ENCODE measurements at regions not wholly inside any gene's neighbourhood (a gene's known extent, or its start where the extent isn't known, plus 50 kb on each side); places are given as distances from the start of the nearest gene placed in this dataset. TPM values are rescaled to one million over a fixed set of nuclear protein-coding genes. Genes with fewer than 3 reads are reported as not detected.

GRCh38 chr13:71949441-71949840 is 82.4 kb upstream of the DACH1 start:
- no peak overlapping the region for H3K4me2 ChIP-seq (ENCODE audit: low read length)
- H3K9ac ChIP-seq (ENCODE audit: low read depth, low read length): no peak overlapping the region
- no peaks in the 10 kb centered on the region for H3K9me3 ChIP-seq (replicated peaks; ENCODE audit: low read length)

DNA sequence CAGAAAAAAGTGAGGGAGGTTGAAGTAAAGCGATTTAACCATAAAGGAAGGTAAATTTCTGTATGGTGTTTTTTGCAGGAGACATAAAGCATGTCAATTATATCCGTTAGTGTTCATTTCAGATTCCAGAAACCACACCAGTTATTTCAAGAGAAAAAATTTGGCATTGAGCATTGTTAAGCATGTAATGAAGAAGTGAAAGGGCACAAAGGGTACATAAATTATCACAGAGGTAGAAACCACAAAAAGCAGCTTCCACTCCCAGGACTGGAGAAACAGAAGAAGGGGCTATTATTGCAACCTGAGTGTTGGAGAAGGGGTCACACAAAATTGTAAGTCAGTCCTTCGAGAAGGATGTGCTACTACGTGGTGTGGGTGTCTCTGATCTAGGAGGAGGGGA is 72.2 kb upstream of the DACH1 start:
- Histone ChIP-seq H3K36me3 (ENCODE audit: insufficient read depth, low read length) (no peaks in the 10 kb centered on the region), H3K4me1 (ENCODE audit: control insufficient read depth, insufficient read depth, low read length) (no peaks in the 10 kb centered on the region), H3K4me2 (ENCODE audit: low read length) (no peak overlapping the region), H3K9ac (ENCODE audit: low read depth, low read length) (no peak overlapping the region), H3K27me3 (ENCODE audit: control insufficient read depth, insufficient read depth, low read length) (no peaks in the 10 kb centered on the region), H3K9me3 (replicated peaks; ENCODE audit: low read length) (no peaks in the 10 kb centered on the region), H3K4me3 (ENCODE audit: low read length) (no peak overlapping the region)

More at GRCh38 chr13:71949441-71949840, 82.4 kb upstream of the DACH1 start:
- H3K4me1 ChIP-seq (ENCODE audit: control insufficient read depth, insufficient read depth, low read length): no peaks in the 10 kb centered on the region
- no peaks in the 10 kb centered on the region for H3K27me3 ChIP-seq (ENCODE audit: control insufficient read depth, insufficient read depth, low read length)
- H3K36me3 ChIP-seq (ENCODE audit: insufficient read depth, low read length): no peaks in the 10 kb centered on the region
- H3K4me3 ChIP-seq (ENCODE audit: low read length): no peak overlapping the region

DNA sequence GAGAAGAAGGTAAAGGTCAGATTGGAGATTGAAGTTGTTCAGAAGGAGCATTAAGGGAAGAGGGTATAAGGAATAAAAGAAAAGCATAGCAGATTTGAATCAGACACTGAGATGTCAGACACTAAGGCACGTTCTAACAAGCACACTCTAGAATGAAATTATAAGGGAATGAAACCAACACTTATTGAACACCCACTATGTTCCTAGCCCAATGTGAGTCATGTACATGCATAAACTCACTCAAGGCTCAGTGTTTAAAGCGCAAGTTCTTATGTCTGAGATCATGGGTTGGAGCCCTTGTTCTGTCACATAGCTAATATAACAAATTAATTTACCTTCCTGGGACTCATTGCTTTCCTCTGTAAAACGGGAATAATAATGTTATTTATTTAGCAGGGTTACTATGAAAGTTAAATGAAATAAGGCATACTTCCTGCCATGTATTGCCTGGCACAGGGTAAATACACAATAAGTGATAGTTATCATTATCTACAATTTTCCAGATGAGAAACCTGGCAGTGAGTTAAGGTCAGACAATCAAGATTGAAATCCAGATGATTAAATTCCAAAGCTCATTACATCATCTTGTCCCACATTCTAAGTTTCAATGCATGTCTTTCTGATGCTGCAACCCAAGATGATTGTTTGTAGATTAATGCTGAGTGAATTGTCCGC is 68.3 kb upstream of the DACH1 start:
- Histone ChIP-seq H3K4me3 (ENCODE audit: low read length) (no peak overlapping the region), H3K4me2 (ENCODE audit: low read length) (no peak overlapping the region), H3K9me3 (replicated peaks; ENCODE audit: low read length) (no peaks in the 10 kb centered on the region), H3K27me3 (ENCODE audit: control insufficient read depth, insufficient read depth, low read length) (no peaks in the 10 kb centered on the region), H3K36me3 (ENCODE audit: insufficient read depth, low read length) (no peaks in the 10 kb centered on the region), H3K9ac (ENCODE audit: low read depth, low read length) (no peak overlapping the region), H3K4me1 (ENCODE audit: control insufficient read depth, insufficient read depth, low read length) (no peaks in the 10 kb centered on the region)

GRCh38 chr13:71924931-71925330 is 57.9 kb upstream of the DACH1 start:
- no peak overlapping the region for H3K9ac ChIP-seq (ENCODE audit: low read depth, low read length)
- H3K27me3 ChIP-seq (ENCODE audit: control insufficient read depth, insufficient read depth, low read length): no peaks in the 10 kb centered on the region
- H3K4me1 ChIP-seq (ENCODE audit: control insufficient read depth, insufficient read depth, low read length): no peaks in the 10 kb centered on the region
- H3K4me2 ChIP-seq (ENCODE audit: low read length): no peak overlapping the region
- H3K36me3 ChIP-seq (ENCODE audit: insufficient read depth, low read length): no peaks in the 10 kb centered on the region
- H3K9me3 ChIP-seq (replicated peaks; ENCODE audit: low read length): no peaks in the 10 kb centered on the region
- no peak overlapping the region for H3K4me3 ChIP-seq (ENCODE audit: low read length)

DNA sequence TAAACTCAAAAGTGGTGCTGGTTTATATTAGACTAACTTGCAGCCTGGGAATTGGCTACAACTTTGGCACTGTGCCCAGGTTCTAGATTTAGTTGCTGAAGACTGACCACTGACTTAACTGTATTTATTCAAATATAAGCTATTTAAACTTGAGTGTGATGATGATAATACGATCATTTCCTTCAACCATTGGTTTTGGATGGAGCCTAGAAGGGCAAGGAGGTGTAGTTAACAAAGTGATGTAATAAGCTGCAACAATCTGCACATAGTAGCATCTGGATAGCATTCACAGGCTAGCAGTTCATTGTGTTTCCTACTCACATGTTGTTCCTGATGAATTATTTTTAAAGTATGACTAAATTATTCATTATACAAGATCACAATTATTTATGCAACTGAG is 55.2 kb upstream of the DACH1 start:
- H3K4me3 ChIP-seq (ENCODE audit: low read length): no peak overlapping the region
- H3K36me3 ChIP-seq (ENCODE audit: insufficient read depth, low read length): no peaks in the 10 kb centered on the region
- no peaks in the 10 kb centered on the region for H3K4me1 ChIP-seq (ENCODE audit: control insufficient read depth, insufficient read depth, low read length)
- H3K9me3 ChIP-seq (replicated peaks; ENCODE audit: low read length): no peaks in the 10 kb centered on the region
- no peak overlapping the region for H3K9ac ChIP-seq (ENCODE audit: low read depth, low read length)
- no peaks in the 10 kb centered on the region for H3K27me3 ChIP-seq (ENCODE audit: control insufficient read depth, insufficient read depth, low read length)
- H3K4me2 ChIP-seq (ENCODE audit: low read length): no peak overlapping the region

Small RNA genes in the stretch of these regions (small RNA-seq; reads per million reads assigned to genes)
- not detected for gene RF00263
- not detected for gene RF00411
- gene RF00440: not detected
- gene RF02271: not detected
- gene RPL18AP17: not detected
